ACC112 (cell line): ENCODE measurements at regions not wholly inside any gene's neighbourhood (a gene's known extent, or its start where the extent isn't known, plus 50 kb on each side); places are given as distances from the start of the nearest gene placed in this dataset.

ENCODE experiments used
- H2AFZ ChIP-seq: fragments of 200-600 bp; sonication (generic); one replicate; pipeline ENCODE4 v1.6.0; 2017; ENCODE audit warnings: antibody characterized with exemption, low read length; ENCODE audit not compliant: unreplicated experiment
- H3K27ac ChIP-seq: fragments of 200-600 bp; sonication (generic); 2 replicates; pipeline ENCODE4 v1.5.1; 2014; ENCODE audit warnings: low read depth, mild to moderate bottlenecking, antibody characterized with exemption, low read length, moderate library complexity
- H3K27me3 ChIP-seq: fragments of 200-600 bp; sonication (generic); 2 replicates; pipeline ENCODE4 v1.6.1; 2014; ENCODE audit warnings: mild to moderate bottlenecking, antibody characterized with exemption, low read length, moderate library complexity, mixed read lengths; ENCODE audit not compliant: insufficient read depth
- H3K36me3 ChIP-seq: fragments of 200-600 bp; sonication (generic); 2 replicates; pipeline ENCODE4 v1.6.1; 2016; ENCODE audit warnings: mild to moderate bottlenecking, antibody characterized with exemption, low read length, moderate library complexity, mixed read lengths; ENCODE audit not compliant: insufficient read depth
- H3K4me1 ChIP-seq: fragments of 200-600 bp; sonication (generic); one replicate; pipeline ENCODE4 v1.6.1; 2016; ENCODE audit warnings: low read length, mixed read lengths; ENCODE audit not compliant: insufficient read depth, unreplicated experiment, control insufficient read depth
- H3K4me3 ChIP-seq: fragments of 200-600 bp; sonication (generic); 2 replicates; pipeline ENCODE4 v1.5.1; 2014; ENCODE audit warnings: mild to moderate bottlenecking, low read depth, low read length
- H3K79me2 ChIP-seq: fragments of 200-600 bp; sonication (generic); one replicate; pipeline ENCODE4 v1.6.0; 2016; ENCODE audit warnings: low read length; ENCODE audit not compliant: control insufficient read depth, unreplicated experiment, insufficient read depth

GRCh38 chr10:111784946-111785465 lies 398.6 kb downstream of the GPAM start:
- Histone ChIP-seq H2AFZ (no peak overlapping the region), H3K27ac (no peak overlapping the region)

GRCh38 chr10:111785921-111786320 lies 397.6 kb downstream of the GPAM start:
- Histone ChIP-seq H3K4me1 (no peaks in the 10 kb centered on the region), H3K27ac (no peak overlapping the region), H3K27me3 (no peaks in the 10 kb centered on the region), H3K79me2 (no peaks in the 10 kb centered on the region), H3K36me3 (no peaks in the 10 kb centered on the region), H3K4me3 (no peak overlapping the region), H2AFZ (no peak overlapping the region)

More at GRCh38 chr10:111784946-111785465, 398.6 kb downstream of the GPAM start:
- H3K4me3 ChIP-seq, result no peak overlapping the region
- no peaks in the 10 kb centered on the region for H3K36me3 ChIP-seq
- H3K4me1 ChIP-seq, result no peaks in the 10 kb centered on the region
- no peaks in the 10 kb centered on the region for H3K79me2 ChIP-seq
- H3K27me3 ChIP-seq, result no peaks in the 10 kb centered on the region

- no peaks in the 10 kb centered on the region for H3K4me1 ChIP-seq
- H3K4me3 ChIP-seq, result no peak overlapping the region
- no peaks in the 10 kb centered on the region for H3K27me3 ChIP-seq
- H3K27ac ChIP-seq, result no peak overlapping the region
- H3K36me3 ChIP-seq, result no peaks in the 10 kb centered on the region
- no peak overlapping the region for H2AFZ ChIP-seq
- H3K79me2 ChIP-seq, result no peaks in the 10 kb centered on the region
Observed at GRCh38 chr10:111789821-111790220, 393.7 kb downstream of the GPAM start.

GRCh38 chr10:111801841-111802240 lies 381.7 kb downstream of the GPAM start:
- H3K79me2 ChIP-seq, result no peaks in the 10 kb centered on the region
- H3K27me3 ChIP-seq, result no peaks in the 10 kb centered on the region
- H3K4me3 ChIP-seq, result no peak overlapping the region
- no peak overlapping the region for H3K27ac ChIP-seq
- no peaks in the 10 kb centered on the region for H3K4me1 ChIP-seq
- H2AFZ ChIP-seq, result no peak overlapping the region
- H3K36me3 ChIP-seq, result no peaks in the 10 kb centered on the region

GRCh38 chr10:111804781-111805180 lies 378.8 kb downstream of the GPAM start:
- no peaks in the 10 kb centered on the region for H3K36me3 ChIP-seq
- H2AFZ ChIP-seq, result no peak overlapping the region
- H3K27ac ChIP-seq, result no peak overlapping the region
- H3K79me2 ChIP-seq, result no peaks in the 10 kb centered on the region
- H3K27me3 ChIP-seq, result no peaks in the 10 kb centered on the region; the same call in 1 of the 2 replicates
- no peak overlapping the region for H3K4me3 ChIP-seq
- no peaks in the 10 kb centered on the region for H3K4me1 ChIP-seq

- Histone ChIP-seq H3K4me1 (no peaks in the 10 kb centered on the region), H3K36me3 (no peaks in the 10 kb centered on the region), H3K27me3 (no peaks in the 10 kb centered on the region; the same call in 1 of the 2 replicates), H3K4me3 (no peak overlapping the region), H2AFZ (no peak overlapping the region), H3K79me2 (no peaks in the 10 kb centered on the region), H3K27ac (no peak overlapping the region)
Observed at GRCh38 chr10:111811517-111811916, 372.0 kb downstream of the GPAM start.

GRCh38 chr10:111820471-111820870 lies 363.1 kb downstream of the GPAM start:
- Histone ChIP-seq H3K36me3 (no peaks in the 10 kb centered on the region), H3K79me2 (no peaks in the 10 kb centered on the region), H3K4me3 (no peak overlapping the region), H2AFZ (no peak overlapping the region), H3K27ac (no peak overlapping the region), H3K27me3 (no peaks in the 10 kb centered on the region), H3K4me1 (no peaks in the 10 kb centered on the region)

- H3K27ac ChIP-seq, result no peak overlapping the region
- no peaks in the 10 kb centered on the region for H3K27me3 ChIP-seq
- no peaks in the 10 kb centered on the region for H3K4me1 ChIP-seq
- no peaks in the 10 kb centered on the region for H3K36me3 ChIP-seq
- H2AFZ ChIP-seq, result no peak overlapping the region
- H3K4me3 ChIP-seq, result no peak overlapping the region
- no peaks in the 10 kb centered on the region for H3K79me2 ChIP-seq
Observed at GRCh38 chr10:111821871-111822270, 361.7 kb downstream of the GPAM start.

GRCh38 chr10:111822661-111823060 lies 360.9 kb downstream of the GPAM start:
- no peaks in the 10 kb centered on the region for H3K27me3 ChIP-seq

GRCh38 chr10:111824128-111824527 lies 359.4 kb downstream of the GPAM start:
- H3K4me3 ChIP-seq, result no peak overlapping the region
- no peaks in the 10 kb centered on the region for H3K36me3 ChIP-seq
- H3K27ac ChIP-seq, result no peak overlapping the region
- no peaks in the 10 kb centered on the region for H3K27me3 ChIP-seq
- H3K79me2 ChIP-seq, result no peaks in the 10 kb centered on the region
- no peaks in the 10 kb centered on the region for H3K4me1 ChIP-seq
- H2AFZ ChIP-seq, result no peak overlapping the region

More at GRCh38 chr10:111822661-111823060, 360.9 kb downstream of the GPAM start:
- Histone ChIP-seq H3K79me2 (no peaks in the 10 kb centered on the region), H3K27ac (no peak overlapping the region), H3K4me3 (no peak overlapping the region), H3K36me3 (no peaks in the 10 kb centered on the region), H3K4me1 (no peaks in the 10 kb centered on the region), H2AFZ (no peak overlapping the region)

GRCh38 chr10:111830359-111830758 lies 353.2 kb downstream of the GPAM start:
- Histone ChIP-seq H3K4me1 (peaks cover 13% of the 10 kb centered on the region), H3K4me3 (no peak overlapping the region), H3K27ac (no peak overlapping the region), H2AFZ (no peak overlapping the region), H3K36me3 (no peaks in the 10 kb centered on the region), H3K27me3 (no peaks in the 10 kb centered on the region), H3K79me2 (no peaks in the 10 kb centered on the region)
